Activated T-cell treated with anti-CD3 and anti-CD28 coated beads, Interleukin-2, amount 50 U/mL, for 48 hours (primary cell): ENCODE measurements at regions not wholly inside any gene's neighbourhood (a gene's known extent, or its start where the extent isn't known, plus 50 kb on each side); places are given as distances from the start of the nearest gene placed in this dataset.

Experiments used
- DNase-seq, 2 experiments: peaks; one replicate each; pipeline ENCODE4 v3.0.0-alpha.2; 2020

DNA sequence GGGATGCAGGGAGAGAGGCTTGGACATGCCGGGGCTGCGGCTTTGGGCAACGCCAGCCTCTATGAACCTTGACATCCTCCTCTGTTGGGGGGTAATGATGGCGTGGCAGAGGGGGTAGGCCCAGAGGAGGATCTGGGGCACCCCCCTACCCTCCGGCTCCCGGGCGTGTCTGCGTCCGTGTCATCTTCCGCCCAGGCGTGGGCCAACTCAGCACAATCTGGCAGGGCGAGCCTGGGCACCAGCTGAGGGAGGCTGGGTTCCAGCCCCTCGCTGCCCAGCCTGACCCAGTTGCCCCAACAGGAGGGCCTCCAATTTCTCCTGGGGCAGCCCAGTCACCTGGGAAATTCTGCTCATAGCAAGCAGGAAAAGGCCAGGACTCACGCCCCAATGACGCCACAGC, 62.9 kb upstream of the IL17B start:
- DNase-seq = no peak

DNA sequence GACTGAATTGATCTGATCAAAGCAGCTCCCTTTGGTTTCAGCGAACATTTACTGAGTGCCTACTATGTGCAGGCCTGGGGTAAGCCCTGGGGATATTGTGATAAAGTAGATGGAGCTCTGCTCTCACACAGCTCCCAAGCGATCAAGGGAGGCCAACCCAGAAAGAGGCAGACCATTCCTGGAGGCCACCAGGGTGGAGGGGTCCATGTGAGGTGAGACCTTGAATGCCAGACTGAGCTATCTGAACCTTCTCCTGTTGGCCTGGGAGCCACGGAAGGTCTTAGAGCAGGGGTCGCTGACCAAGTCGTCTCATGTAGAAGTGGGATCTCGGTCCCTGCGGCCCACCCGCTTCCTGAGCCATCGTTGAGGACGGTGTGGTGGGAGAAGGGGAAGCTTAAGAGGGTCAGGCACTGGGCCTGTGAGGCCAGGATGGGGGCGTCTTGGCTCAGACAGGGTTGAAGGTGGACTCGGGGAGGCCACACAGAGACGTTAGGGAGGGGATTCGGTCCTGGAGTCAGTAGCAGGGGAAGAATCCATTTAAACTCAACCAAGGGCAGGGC, 62.2 kb upstream of the IL17B start:
- no peak for DNase-seq

- DNase-seq = peak; percentile 35 to 36
Observed at GRCh38 chr5:149439899-149440542, 60.9 kb upstream of the IL17B start.

- DNase-seq = no peak
Observed at GRCh38 chr5:149438711-149439132, 59.6 kb upstream of the IL17B start.

DNA sequence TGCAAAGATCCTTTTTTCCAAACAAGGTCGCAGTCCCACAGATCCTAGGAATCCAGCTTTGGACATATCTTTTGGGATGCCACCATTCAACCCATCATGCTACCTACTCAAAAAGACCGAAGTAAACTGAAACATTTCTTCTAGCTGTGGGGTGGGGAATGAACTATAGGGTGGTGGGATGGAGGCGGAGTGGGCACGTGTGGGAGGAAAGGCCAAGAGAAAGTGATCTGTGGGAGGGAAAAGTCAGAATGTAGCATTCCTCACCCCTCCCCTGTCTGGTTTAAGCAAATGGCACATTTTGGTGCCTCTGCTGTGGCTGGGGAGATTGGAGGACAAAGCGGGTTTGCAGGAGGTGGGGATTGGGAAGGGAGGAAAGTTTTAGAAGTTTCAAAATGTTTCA, 59.2 kb upstream of the IL17B start:
- DNase-seq = no peak

DNA sequence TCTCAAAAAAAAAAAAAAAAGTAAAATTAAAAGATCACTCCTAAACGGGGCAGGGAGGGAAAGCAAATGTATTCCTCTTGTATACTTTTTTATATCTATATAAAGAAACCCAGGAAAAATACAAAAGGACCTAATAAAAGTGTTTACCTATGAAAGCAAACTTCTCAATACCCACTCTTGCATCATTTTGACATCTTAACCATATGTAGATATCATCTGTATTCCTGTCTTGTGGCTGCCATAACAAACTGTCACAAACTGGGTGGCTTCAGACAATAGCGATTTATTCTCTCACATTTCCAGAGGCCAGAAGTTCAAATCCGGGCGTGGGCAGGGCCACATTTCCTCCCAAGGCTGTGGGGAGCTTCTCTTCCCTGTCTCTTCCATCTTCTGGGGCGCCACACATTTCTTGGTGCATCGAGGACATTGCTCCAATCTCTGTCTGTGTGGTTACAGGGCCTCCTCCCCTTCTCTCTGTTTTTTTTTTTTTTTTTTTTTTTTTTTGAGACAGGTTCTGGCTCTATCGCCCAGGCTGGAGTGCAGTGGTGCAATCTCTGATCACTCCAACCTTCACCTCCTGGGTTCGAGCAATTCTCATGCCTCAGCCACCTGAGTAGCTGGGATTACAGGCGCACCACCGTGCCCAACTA, 58.4 kb upstream of the IL17B start:
- DNase-seq = no peak

DNA sequence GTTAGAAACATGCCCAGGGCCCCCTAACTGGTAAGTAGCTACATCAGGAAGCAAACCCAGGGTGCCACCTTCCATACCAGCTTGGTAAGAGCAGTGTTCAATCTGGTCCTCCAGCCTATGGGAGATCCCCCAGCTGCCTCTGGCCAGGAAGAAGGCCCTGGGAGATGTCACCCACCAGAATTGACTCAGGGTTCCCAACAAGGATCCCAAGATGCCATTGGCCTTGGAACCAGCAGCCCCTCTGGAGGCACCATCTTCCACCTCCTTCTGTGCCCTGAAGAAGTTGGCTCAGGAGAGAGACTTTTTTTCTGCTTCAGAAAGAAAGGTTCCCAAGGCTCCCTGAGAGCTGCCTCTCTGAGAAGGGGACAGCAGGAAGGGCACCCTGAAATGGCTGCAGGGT, 56.6 kb upstream of the IL17B start:
- no peak for DNase-seq

- DNase-seq = no peak
Observed at GRCh38 chr5:149435015-149435376, 55.9 kb upstream of the IL17B start.

GRCh38 chr5:149434162-149435014, 55.3 kb upstream of the IL17B start:
- peak; percentile 65 to 73 for DNase-seq

DNA sequence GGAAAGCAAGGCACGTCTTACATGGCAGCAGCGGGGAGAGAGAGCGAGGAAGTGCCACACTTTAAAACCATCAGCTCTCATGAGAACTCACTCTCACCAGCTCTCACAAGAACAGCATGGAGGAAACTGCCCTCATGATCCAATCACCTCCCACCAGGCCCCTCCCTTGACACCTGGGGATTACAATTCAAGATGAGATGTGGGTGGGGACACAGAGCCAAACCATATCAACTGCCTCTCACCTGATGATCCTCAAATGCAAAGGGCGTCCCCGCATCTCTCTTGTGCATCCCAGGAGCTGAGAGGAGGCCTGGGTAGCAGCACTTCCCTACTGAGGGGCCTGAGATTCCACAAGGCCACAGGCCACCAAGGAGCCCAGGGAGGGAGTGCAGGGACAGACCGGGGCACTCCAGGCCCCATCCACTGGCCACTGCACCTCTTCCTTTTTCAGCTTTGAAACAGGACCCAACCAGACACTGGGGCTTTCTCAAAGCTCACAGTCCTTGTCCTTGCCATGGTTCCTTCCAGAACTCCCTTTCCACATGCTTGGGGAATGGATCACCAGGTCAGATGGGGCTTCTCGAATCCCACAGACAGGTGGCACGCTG, 54.5 kb upstream of the IL17B start:
- DNase-seq = no peak

DNA sequence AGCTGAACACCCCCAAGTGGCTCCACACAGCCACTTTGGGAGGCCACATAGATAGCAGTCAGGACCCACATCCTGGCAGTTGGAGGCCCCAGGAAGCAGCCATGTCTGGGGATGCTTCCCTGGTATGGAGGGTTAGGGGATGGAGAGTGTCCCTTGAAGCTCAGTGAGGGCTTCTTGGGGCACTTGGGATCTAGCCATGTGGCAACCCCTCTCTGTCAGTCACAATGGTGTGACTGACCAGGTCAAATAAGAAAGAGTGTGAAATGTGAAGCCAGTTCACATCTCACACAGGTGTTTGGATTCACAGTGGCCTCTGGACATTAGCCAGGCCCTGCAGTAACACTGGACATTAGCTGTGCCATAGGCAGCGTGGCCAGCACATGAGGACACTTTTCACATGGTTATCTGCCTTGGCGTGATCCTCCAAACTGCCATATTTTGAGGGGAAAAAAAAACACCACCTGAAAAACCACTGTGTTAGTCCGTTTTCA, 53.9 kb upstream of the IL17B start:
- DNase-seq = no peak

GRCh38 chr5:149432376-149432775, 53.3 kb upstream of the IL17B start:
- no peak for DNase-seq

GRCh38 chr5:149429839-149430721, 51.0 kb upstream of the IL17B start:
- DNase-seq = no peak
